Erythroblast (primary cell): ENCODE measurements at regions not wholly inside any gene's neighbourhood (a gene's known extent, or its start where the extent isn't known, plus 50 kb on each side); places are given as distances from the start of the nearest gene placed in this dataset.

Source experiments
- GATA1 ChIP-seq: IDR thresholded peaks from 2 replicates; pipeline ENCODE4 v1.6.1; 2011; ENCODE audit warnings: low read depth, mild to moderate bottlenecking, control low read depth, low read length, moderate library complexity
- POLR2A ChIP-seq: IDR thresholded peaks from 2 replicates; pipeline ENCODE4 v1.6.1; 2011; ENCODE audit warnings: mild to moderate bottlenecking, low read length

DNA sequence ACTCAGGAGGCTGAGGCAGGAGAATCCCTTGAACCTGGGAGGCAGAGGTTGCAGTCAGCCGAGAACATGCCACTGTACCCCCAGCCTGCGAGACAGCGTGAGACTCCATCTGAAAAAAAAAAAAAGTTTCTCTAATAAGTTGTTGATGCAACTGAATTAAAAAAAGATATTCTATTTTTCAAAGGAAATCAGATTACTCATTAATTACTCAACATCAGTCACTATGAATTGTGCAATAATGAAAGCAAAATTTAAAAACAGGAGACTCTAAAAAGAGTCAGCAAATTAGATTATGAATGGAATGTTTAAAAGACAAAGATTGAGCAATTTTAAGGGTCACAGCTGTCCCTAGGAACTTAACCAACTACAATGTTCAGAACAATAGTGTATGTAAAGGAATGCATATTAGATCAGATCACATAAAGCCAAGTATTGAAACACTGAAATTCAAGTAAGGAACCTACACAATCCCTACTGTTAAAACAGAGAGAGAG, 60.2 kb upstream of the SLC4A7 start:
- TF ChIP-seq POLR2A (no peak), GATA1 (no peak)
